HG03066 (cell line): ENCODE measurements at regions not wholly inside any gene's neighbourhood (a gene's known extent, or its start where the extent isn't known, plus 50 kb on each side); places are given as distances from the start of the nearest gene placed in this dataset.
"Not testable (repeated sequence)": the region's sequence is repeated elsewhere in the genome, so short reads cannot be mapped to it uniquely, and the experiment has no call there.

Experiments
- ATAC-seq: cut with Tn5 transposase; IDR thresholded peaks from one replicate; pipeline ENCODE4 v1.9.1; 2021; ENCODE audit warnings: low read depth; ENCODE audit not compliant: unreplicated experiment

- no peak for ATAC-seq
Measured at GRCh38 chr3:43818229-43818628, 127.5 kb downstream of the ABHD5 start.

- ATAC-seq: no peak
Measured at GRCh38 chr3:43838009-43838758, 147.4 kb downstream of the ABHD5 start.

GRCh38 chr3:43838877-43839276 lies 148.1 kb downstream of the ABHD5 start:
- ATAC-seq: no peak

- no peak for ATAC-seq
Measured at GRCh38 chr3:43843386-43843785, 152.6 kb downstream of the ABHD5 start.

GRCh38 chr3:43844757-43845156 lies 154.0 kb downstream of the ABHD5 start:
- ATAC-seq: no peak

GRCh38 chr3:43845553-43845952 lies 154.8 kb downstream of the ABHD5 start:
- not testable (repeated sequence) for ATAC-seq

- no peak for ATAC-seq
Measured at GRCh38 chr3:43852066-43852465, 161.3 kb downstream of the ABHD5 start.

GRCh38 chr3:43854283-43854682 lies 163.5 kb downstream of the ABHD5 start:
- ATAC-seq: no peak

GRCh38 chr3:43854916-43855315 lies 164.2 kb downstream of the ABHD5 start:
- ATAC-seq: no peak

GRCh38 chr3:43855674-43856299 lies 165.0 kb downstream of the ABHD5 start:
- ATAC-seq: no peak

- ATAC-seq: no peak
Measured at GRCh38 chr3:43856351-43856750, 165.6 kb downstream of the ABHD5 start.

- no peak for ATAC-seq
Measured at GRCh38 chr3:43856761-43857160, 166.0 kb downstream of the ABHD5 start.

- no peak for ATAC-seq
Measured at GRCh38 chr3:43857361-43858293, 166.9 kb downstream of the ABHD5 start.

GRCh38 chr3:43858294-43858701 lies 167.6 kb downstream of the ABHD5 start:
- no peak for ATAC-seq

- no peak for ATAC-seq
Measured at GRCh38 chr3:43859766-43860165, 169.0 kb downstream of the ABHD5 start.

- no peak for ATAC-seq
Measured at GRCh38 chr3:43861635-43862034, 170.9 kb downstream of the ABHD5 start.

- no peak for ATAC-seq
Measured at GRCh38 chr3:43862470-43862869, 171.7 kb downstream of the ABHD5 start.

GRCh38 chr3:43862992-43863805 lies 172.5 kb downstream of the ABHD5 start:
- no peak for ATAC-seq

- ATAC-seq: no peak
Measured at GRCh38 chr3:43863966-43864933, 173.5 kb downstream of the ABHD5 start.
